Skeletal muscle tissue (tissue), 4 donors: ENCODE measurements at regions not wholly inside any gene's neighbourhood (a gene's known extent, or its start where the extent isn't known, plus 50 kb on each side); places are given as distances from the start of the nearest gene placed in this dataset. TPM values are rescaled to one million over a fixed set of nuclear protein-coding genes. Genes with fewer than 3 reads are reported as not detected.

Experiments used
- H3K27ac ChIP-seq: one replicate; pipeline ENCODE4 v1.7.0; 2013; ENCODE audit warnings: mild to moderate bottlenecking, low read depth, low read length, inconsistent platforms
- H3K27me3 ChIP-seq, 3 donors: one replicate each; pipeline ENCODE4 v1.7.0; 2013; ENCODE audit warnings: low read length in 3 of 3; ENCODE audit not compliant: control insufficient read depth in 3 of 3, insufficient read depth in 3 of 3
- H3K36me3 ChIP-seq, 3 donors: one replicate each; pipeline ENCODE4 v1.7.0; 2013; ENCODE audit warnings: low read length in 3 of 3; ENCODE audit not compliant: control insufficient read depth in 3 of 3, insufficient read depth in 3 of 3
- H3K4me1 ChIP-seq, 3 donors: one replicate each; pipeline ENCODE4 v1.7.0; 2013; ENCODE audit warnings: low read length in 3 of 3, mild to moderate bottlenecking in 3 of 3; ENCODE audit not compliant: control insufficient read depth in 3 of 3, insufficient read depth in 3 of 3
- H3K4me3 ChIP-seq, 3 donors: one replicate each; pipeline ENCODE4 v1.7.0; 2013; ENCODE audit warnings: low read length in 3 of 3
- H3K9ac ChIP-seq, 3 donors: one replicate each; pipeline ENCODE4 v1.7.0; 2013; ENCODE audit warnings: low read length in 3 of 3, mild to moderate bottlenecking in 3 of 3, moderate library complexity in 2 of 3, low read depth in 1 of 3
- H3K9me3 ChIP-seq, 3 donors: one replicate each; pipeline ENCODE4 v1.7.0; 2013; ENCODE audit warnings: low read length in 3 of 3; ENCODE audit not compliant: control insufficient read depth in 3 of 3
- small RNA-seq: library from RNA; depleted of rRNA; stranded (forward); fragments of <200 nt; gene quantifications from one replicate; pipeline ENCODE3, GENCODE V24; 2014
- donor health status: Osteomylitis.

DNA sequence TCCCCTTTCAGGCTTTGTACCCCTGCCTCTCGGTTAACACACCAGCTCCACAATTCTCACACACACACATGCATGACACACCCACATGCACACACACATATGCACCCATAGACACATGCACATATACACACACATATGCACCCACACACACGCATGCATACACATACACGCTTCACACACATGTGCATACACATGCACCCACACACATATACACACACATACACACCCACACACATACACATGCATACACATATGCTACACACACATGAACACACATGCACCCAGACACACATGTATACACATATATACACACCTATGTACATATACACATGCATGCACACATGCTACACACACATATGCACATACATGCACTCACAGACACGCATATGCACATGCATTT, 61.7 kb upstream of the SLC25A33 start:
- H3K27ac ChIP-seq: no peak overlapping the region
- H3K36me3 ChIP-seq: no peaks in the 10 kb centered on the region

DNA sequence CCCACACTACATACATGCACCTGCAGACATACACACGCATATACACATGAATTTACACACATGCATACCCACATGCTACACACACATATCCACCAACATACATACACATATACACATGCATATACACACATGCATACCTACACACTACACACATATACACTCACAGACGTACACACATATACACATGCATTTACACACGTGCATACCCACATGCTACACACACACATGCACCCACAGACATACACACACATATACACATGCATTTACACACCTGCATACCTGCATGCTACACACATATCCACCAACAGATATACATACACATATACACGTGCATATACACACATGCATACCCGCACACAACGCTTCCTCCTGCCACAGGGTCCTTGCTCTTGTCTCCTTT, 61.2 kb upstream of the SLC25A33 start:
- Histone ChIP-seq H3K27ac (no peak overlapping the region), H3K36me3 (no peaks in the 10 kb centered on the region), H3K9ac (no peak overlapping the region), H3K27me3 (peaks cover 5 to 19% (median 5%) of the 10 kb centered on the region in 3 donors), H3K4me1 (peaks cover 3 to 5% (median 4%) of the 10 kb centered on the region in 3 donors), H3K9me3 (no peaks in the 10 kb centered on the region), H3K4me3 (no peak overlapping the region)

More for the DNA sequence above, 61.7 kb upstream of the SLC25A33 start:
- H3K9me3 ChIP-seq: no peaks in the 10 kb centered on the region
- peaks cover 3 to 7% (median 4%) of the 10 kb centered on the region in 3 donors for H3K4me1 ChIP-seq
- H3K4me3 ChIP-seq: no peak overlapping the region
- H3K9ac ChIP-seq: no peak overlapping the region
- peaks cover 5 to 20% (median 8%) of the 10 kb centered on the region in 3 donors for H3K27me3 ChIP-seq

DNA sequence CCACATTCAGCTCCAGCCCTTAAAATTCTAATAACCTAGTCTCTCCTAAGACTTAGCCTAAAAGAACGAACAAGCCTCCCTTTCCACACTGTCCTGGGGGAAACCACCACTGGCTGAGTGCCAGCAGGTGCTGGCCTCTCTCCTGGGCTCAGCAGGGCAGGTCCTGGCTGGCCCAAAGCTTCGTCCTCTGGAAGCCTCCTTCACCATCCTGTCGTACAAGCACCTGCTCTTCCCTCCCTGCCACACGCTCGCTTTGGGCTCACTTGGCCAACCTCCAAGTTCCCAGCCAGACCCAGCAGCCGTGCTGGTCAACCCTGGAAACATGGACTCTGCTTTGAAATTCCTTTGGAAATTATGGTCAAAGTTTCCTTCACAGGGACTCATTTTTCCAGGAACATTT, 58.2 kb upstream of the SLC25A33 start:
- no peak overlapping the region for H3K27ac ChIP-seq
- no peaks in the 10 kb centered on the region for H3K9me3 ChIP-seq
- H3K27me3 ChIP-seq: peaks cover 0 to 5% (median 0%) of the 10 kb centered on the region in 3 donors
- H3K36me3 ChIP-seq: no peaks in the 10 kb centered on the region
- H3K9ac ChIP-seq: no peak overlapping the region
- H3K4me3 ChIP-seq: no peak overlapping the region
- H3K4me1 ChIP-seq: peaks cover 0 to 4% (median 0%) of the 10 kb centered on the region in 3 donors

DNA sequence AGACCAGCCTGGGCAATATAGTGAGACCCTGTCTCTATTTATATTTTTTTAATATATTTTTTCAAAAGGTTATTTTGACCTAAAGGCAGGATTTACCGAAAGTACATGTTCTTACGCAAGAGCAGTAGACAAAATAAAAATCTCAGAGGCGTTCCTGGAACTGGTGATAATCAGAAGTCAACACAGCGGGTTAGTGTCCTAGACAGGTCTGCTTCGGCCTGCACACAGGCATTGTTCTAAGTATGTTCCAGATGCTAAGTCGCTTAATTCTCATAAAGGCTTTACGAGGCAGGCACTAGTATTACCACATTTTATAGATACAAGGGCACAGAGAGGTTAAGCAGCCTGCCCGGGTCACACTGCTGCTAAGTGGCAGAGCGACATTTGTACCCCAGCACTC, 56.9 kb upstream of the SLC25A33 start:
- Histone ChIP-seq H3K9ac (no peak overlapping the region), H3K9me3 (no peaks in the 10 kb centered on the region), H3K36me3 (no peaks in the 10 kb centered on the region), H3K27me3 (peaks cover 0 to 5% (median 0%) of the 10 kb centered on the region in 3 donors), H3K4me3 (no peak overlapping the region), H3K27ac (no peak overlapping the region), H3K4me1 (no peaks in the 10 kb centered on the region)

DNA sequence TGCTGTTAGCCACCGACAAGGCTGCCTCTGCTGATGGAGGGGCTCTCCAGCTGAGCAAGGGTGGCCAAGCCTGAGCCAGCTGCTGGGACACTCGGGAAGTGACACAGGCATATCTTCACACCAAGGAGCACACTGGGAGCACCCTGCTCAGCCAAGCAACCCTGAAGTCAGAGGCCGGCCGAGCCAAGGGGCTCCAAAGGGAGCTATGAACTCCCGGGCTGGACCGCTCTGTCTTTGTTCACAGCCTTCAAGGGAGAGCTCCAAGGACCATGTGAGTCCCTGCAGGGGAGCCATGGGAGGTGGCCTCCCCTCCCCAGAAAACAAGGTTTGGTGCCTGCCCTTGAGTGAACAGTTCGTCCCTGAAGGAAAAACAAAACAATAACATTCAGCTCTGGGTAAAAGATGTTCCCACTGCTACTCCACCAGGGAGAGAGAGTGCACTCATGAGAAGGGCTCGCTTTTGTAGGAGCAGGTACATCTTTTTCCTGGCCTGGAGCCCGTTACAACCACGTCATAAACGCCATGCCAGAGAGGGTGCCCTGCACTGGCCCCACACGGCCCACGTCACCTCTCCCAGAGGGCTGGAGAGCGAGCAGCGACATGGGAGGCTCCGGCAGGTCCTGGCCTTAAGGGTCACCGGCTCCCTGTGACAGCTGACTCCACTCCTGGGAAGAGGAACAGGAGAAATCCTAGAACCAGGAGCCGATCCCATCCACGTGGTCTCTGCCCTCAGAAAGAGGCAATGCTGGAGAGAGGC, 56.3 kb upstream of the SLC25A33 start:
- Histone ChIP-seq H3K36me3 (no peaks in the 10 kb centered on the region), H3K9me3 (no peaks in the 10 kb centered on the region), H3K4me3 (no peak overlapping the region), H3K9ac (no peak overlapping the region), H3K27ac (no peak overlapping the region), H3K4me1 (no peaks in the 10 kb centered on the region), H3K27me3 (peaks cover 0 to 5% (median 0%) of the 10 kb centered on the region in 3 donors)

DNA sequence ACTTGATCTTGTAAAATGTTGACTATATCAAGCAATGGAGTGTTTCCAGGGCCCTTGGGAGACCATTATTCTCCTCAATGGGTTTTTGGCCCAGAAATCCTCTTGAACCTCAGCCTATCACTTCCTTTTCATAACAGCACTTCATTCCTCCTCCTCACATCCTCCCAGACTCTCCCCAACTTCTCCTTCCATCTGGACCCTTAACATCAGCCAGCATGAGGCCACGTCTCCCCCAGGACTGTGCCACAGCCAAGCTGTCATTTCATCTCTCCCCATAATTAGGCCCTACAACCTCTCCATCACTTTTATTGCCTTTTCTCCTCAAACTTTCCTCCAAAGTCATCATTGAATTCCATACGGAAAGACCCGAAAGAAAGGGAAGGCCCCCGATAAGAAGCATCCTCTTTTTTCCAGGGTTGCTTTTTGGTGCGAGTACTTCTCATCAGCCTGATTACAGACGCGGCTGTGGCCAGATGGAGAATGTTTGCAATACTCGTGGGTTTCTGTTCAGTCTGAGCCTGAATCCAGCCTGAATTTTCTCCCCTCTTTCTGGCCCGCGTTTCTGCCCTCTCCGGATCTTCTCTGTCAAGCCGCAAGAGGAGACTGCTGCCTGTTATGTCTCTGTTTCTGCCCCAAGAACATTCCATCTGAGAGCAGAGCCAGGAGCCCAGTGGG, 52.7 kb upstream of the SLC25A33 start:
- Histone ChIP-seq H3K4me3 (no peak overlapping the region), H3K9ac (no peak overlapping the region), H3K27ac (peak overlapping the region; percentile 47), H3K4me1 (peaks cover 0 to 3% (median 2%) of the 10 kb centered on the region in 3 donors), H3K9me3 (no peaks in the 10 kb centered on the region), H3K27me3 (no peaks in the 10 kb centered on the region), H3K36me3 (no peaks in the 10 kb centered on the region)

Small RNA genes in the stretch of these regions (small RNA-seq; reads per million reads assigned to genes)
- not detected for gene RNA5SP40
